ENCODE measurements at regions not wholly inside any gene's neighbourhood (a gene's known extent, or its start where the extent isn't known, plus 50 kb on each side); places are given as distances from the start of the nearest gene placed in this dataset.

DNA sequence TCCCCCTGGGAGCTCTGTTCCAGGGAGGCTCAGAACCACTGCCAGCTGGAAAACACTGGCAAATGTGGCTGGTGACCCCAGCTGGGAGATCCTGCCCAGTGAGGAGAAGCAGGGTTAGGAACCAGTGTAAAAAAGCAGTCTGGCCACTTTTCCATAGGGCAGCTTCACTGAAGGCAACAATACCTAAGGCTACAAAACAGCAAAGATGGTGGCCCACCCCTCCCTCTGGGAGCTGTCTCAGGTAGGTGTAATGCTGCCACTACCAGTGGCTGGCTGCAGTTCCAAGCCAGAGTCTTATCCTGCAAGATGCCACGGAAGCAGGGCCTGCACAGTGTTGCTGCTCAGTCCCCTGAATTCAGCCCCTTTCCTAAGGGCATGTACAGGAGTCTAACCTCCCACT lies 50.6 kb upstream of the ANO6 start:
- TF ChIP-seq, protein P1, sequence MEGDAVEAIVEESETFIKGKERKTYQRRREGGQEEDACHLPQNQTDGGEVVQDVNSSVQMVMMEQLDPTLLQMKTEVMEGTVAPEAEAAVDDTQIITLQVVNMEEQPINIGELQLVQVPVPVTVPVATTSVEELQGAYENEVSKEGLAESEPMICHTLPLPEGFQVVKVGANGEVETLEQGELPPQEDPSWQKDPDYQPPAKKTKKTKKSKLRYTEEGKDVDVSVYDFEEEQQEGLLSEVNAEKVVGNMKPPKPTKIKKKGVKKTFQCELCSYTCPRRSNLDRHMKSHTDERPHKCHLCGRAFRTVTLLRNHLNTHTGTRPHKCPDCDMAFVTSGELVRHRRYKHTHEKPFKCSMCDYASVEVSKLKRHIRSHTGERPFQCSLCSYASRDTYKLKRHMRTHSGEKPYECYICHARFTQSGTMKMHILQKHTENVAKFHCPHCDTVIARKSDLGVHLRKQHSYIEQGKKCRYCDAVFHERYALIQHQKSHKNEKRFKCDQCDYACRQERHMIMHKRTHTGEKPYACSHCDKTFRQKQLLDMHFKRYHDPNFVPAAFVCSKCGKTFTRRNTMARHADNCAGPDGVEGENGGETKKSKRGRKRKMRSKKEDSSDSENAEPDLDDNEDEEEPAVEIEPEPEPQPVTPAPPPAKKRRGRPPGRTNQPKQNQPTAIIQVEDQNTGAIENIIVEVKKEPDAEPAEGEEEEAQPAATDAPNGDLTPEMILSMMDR (conservative IDR thresholded peaks at IDR 0.05; ENCODE audit: control insufficient read depth, insufficient read depth, low read depth, low read length): no peak
- DNase-seq (ENCODE audit: low read depth): no peak
- H3K4me3 ChIP-seq (ENCODE audit: control insufficient read depth, low read depth, low read length): no peak overlapping the region

DNA sequence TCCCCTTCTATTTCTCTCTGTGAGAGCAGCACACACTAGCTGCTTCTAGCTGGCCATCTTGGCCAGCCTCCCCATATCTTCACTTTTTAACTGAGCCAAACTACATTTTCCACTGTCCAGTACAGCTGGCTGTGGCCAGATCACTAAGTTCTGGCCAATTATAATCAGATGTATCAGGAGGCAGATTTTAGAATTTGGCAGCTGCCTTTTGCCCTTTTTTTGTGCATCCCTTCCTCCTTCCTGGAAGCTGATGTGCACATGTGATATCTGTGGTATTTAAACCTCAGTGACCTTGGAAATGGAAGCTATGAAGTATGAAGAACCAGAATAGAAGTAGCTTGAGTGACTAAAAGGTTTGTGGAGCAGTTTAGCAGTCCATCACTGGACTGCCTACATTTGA lies 49.8 kb upstream of the ANO6 start:
- peak; percentile 19 for DNase-seq (ENCODE audit: low read depth)

More for the DNA sequence above, 49.8 kb upstream of the ANO6 start:
- no peak overlapping the region for H3K4me3 ChIP-seq (ENCODE audit: control insufficient read depth, low read depth, low read length)
- TF ChIP-seq, protein P1 (conservative IDR thresholded peaks at IDR 0.05; ENCODE audit: control insufficient read depth, insufficient read depth, low read depth, low read length): no peak
